Neuronal stem cell (in vitro differentiated cells): ENCODE measurements at regions not wholly inside any gene's neighbourhood (a gene's known extent, or its start where the extent isn't known, plus 50 kb on each side); places are given as distances from the start of the nearest gene placed in this dataset.

Experiments
- DNase-seq: peaks from one replicate; pipeline ENCODE4 v3.0.0-alpha.2; 2013; ENCODE audit warnings: low spot score
- H2AFZ ChIP-seq: one replicate; pipeline ENCODE4 v1.6.1; 2013; ENCODE audit warnings: mild to moderate bottlenecking, low read length, inconsistent platforms
- H2AK5ac ChIP-seq: 2 replicates; pipeline ENCODE4 v1.6.1; 2013; ENCODE audit warnings: low read depth, mild to moderate bottlenecking, inconsistent platforms, low read length, moderate library complexity, mixed read lengths
- H2BK120ac ChIP-seq: 2 replicates; pipeline ENCODE4 v1.6.1; 2013; ENCODE audit warnings: low read depth, mild to moderate bottlenecking, inconsistent platforms, low read length, moderate library complexity, mixed read lengths
- H2BK12ac ChIP-seq: one replicate; pipeline ENCODE4 v1.6.1; 2013; ENCODE audit warnings: low read length, inconsistent platforms
- H2BK15ac ChIP-seq: 2 replicates; pipeline ENCODE4 v1.6.1; 2013; ENCODE audit warnings: mild to moderate bottlenecking, low read length, inconsistent platforms, mixed read lengths
- H2BK5ac ChIP-seq: one replicate; pipeline ENCODE4 v1.6.1; 2013; ENCODE audit warnings: inconsistent platforms, mild to moderate bottlenecking, low read length, moderate library complexity
- H3K14ac ChIP-seq: one replicate; pipeline ENCODE4 v1.6.1; 2013; ENCODE audit warnings: low read length, inconsistent platforms
- H3K18ac ChIP-seq: 2 replicates; pipeline ENCODE4 v1.6.1; 2013; ENCODE audit warnings: low read length, inconsistent platforms
- H3K23ac ChIP-seq: 2 replicates; pipeline ENCODE4 v1.6.1; 2013; ENCODE audit warnings: low read depth, mild to moderate bottlenecking, mixed read lengths, low read length, inconsistent platforms; ENCODE audit not compliant: poor library complexity
- H3K27ac ChIP-seq: replicated peaks from 3 replicates; pipeline ENCODE4 v1.5.1; 2013; ENCODE audit warnings: low read length, inconsistent platforms
- H3K27me3 ChIP-seq, 3 experiments: 2 replicates each; pipeline ENCODE4 v1.6.1; 2013; ENCODE audit warnings: low read length in 3 of 3, mild to moderate bottlenecking in 2 of 3, inconsistent platforms in 1 of 3, low read depth in 1 of 3, mixed read lengths in 1 of 3, moderate library complexity in 1 of 3; ENCODE audit not compliant: control insufficient read depth in 3 of 3, insufficient read depth in 3 of 3
- H3K36me3 ChIP-seq, 2 donors: replicated peaks in 1 of 2; 2 replicates each; pipeline ENCODE4 v1.6.1; 2013; ENCODE audit warnings: low read length in 2 of 2; ENCODE audit not compliant: control insufficient read depth in 2 of 2, insufficient read depth in 2 of 2
- H3K4ac ChIP-seq: 2 replicates; pipeline ENCODE4 v1.6.1; 2013; ENCODE audit warnings: inconsistent platforms, mild to moderate bottlenecking, low read length, moderate library complexity
- H3K4me1 ChIP-seq, 2 donors: 1 replicate in 1 of 2; 2 replicates in 1 of 2; pipeline ENCODE4 v1.6.1; 2013; ENCODE audit warnings: low read length in 2 of 2, low read depth in 1 of 2; ENCODE audit not compliant: control insufficient read depth in 2 of 2, insufficient read depth in 1 of 2
- H3K4me2 ChIP-seq: one replicate; pipeline ENCODE4 v1.6.1; 2013; ENCODE audit warnings: mild to moderate bottlenecking, low read length, inconsistent platforms; ENCODE audit not compliant: insufficient read depth, poor library complexity, severe bottlenecking
- H3K4me3 ChIP-seq, 2 donors: 2 replicates each; pipeline ENCODE4 v1.5.1; 2013; ENCODE audit warnings: low read length in 2 of 2, mild to moderate bottlenecking in 2 of 2, inconsistent platforms in 1 of 2, moderate library complexity in 1 of 2
- H3K79me1 ChIP-seq: one replicate; pipeline ENCODE4 v1.6.1; 2013; ENCODE audit warnings: low read depth, mild to moderate bottlenecking, inconsistent platforms, low read length, moderate library complexity
- H3K9ac ChIP-seq: one replicate; pipeline ENCODE4 v1.6.1; 2013; ENCODE audit warnings: mild to moderate bottlenecking, low read depth, low read length, inconsistent platforms; ENCODE audit not compliant: poor library complexity
- H3K9me3 ChIP-seq, 2 donors: replicated peaks in 1 of 2; 2 replicates each; pipeline versions ENCODE3 to v1.6.1; 2013; ENCODE audit warnings: low read length in 2 of 2, mild to moderate bottlenecking in 2 of 2, inconsistent platforms in 1 of 2, low read depth in 1 of 2, mixed read lengths in 1 of 2, moderate library complexity in 1 of 2; ENCODE audit not compliant: control insufficient read depth in 2 of 2, insufficient read depth in 1 of 2
- H4K8ac ChIP-seq: one replicate; pipeline ENCODE4 v1.6.1; 2013; ENCODE audit warnings: low read depth, mild to moderate bottlenecking, inconsistent platforms, low read length, moderate library complexity
- H4K91ac ChIP-seq: one replicate; pipeline ENCODE4 v1.6.1; 2013; ENCODE audit warnings: low read length, low read depth, mild to moderate bottlenecking, inconsistent platforms; ENCODE audit not compliant: poor library complexity
- WGBS, 2 donors: extraction: QIAGEN DNeasy Blood & Tissue Kit; methylation state at CpG; one replicate each; pipeline ENCODE4 v1.1.7; 2013; ENCODE audit warnings: missing lambda C conversion rate in 2 of 2, mixed read lengths in 1 of 2; ENCODE audit not compliant: insufficient read length in 2 of 2, insufficient replicate concordance in 1 of 2; ENCODE audit errors: extremely low coverage in 2 of 2; 5-methylcytosine and 5-hydroxymethylcytosine counted together

DNA sequence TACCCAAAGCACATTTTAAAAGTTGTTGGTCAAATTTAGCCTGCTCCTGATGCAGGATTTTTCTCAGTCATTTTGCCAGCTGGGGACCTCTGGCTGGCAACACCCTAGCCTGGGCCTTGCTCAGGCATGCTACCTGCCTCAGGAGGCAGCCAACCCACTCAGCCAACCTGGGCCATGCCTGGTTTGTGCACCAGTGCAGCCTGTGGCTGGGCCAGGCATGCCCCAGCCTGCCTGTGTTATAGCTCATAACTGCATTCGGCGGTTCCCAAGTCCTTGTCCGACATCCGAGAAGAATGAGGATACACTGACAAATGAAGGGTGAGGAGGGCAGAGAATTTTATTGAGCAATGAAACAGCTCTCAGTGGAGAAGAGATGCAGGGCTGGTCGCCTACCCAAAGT, 608.0 kb downstream of the SUCLG1 start:
- Histone ChIP-seq H2AK5ac (no peak overlapping the region), H3K9ac (no peak overlapping the region), H3K4me2 (no peak overlapping the region), H2BK5ac (no peak overlapping the region), H4K91ac (no peak overlapping the region), H3K18ac (no peak overlapping the region), H3K23ac (no peak overlapping the region), H2BK120ac (no peak overlapping the region), H3K9me3 (no peaks in the 10 kb centered on the region), H2BK15ac (no peak overlapping the region), H3K79me1 (no peaks in the 10 kb centered on the region), H3K4me1 (no peaks in the 10 kb centered on the region), H3K4me3 (no peak overlapping the region), H3K14ac (no peak overlapping the region), H3K36me3 (no peaks in the 10 kb centered on the region), H3K4ac (no peak overlapping the region), H3K27me3 (no peaks in the 10 kb centered on the region), H4K8ac (no peak overlapping the region), H2BK12ac (no peak overlapping the region), H2AFZ (no peak overlapping the region), H3K27ac (no peak overlapping the region)
- no CpG with 5 or more reads among the region's 5 CpGs for WGBS, 2 donors
- DNase-seq: no peak

DNA sequence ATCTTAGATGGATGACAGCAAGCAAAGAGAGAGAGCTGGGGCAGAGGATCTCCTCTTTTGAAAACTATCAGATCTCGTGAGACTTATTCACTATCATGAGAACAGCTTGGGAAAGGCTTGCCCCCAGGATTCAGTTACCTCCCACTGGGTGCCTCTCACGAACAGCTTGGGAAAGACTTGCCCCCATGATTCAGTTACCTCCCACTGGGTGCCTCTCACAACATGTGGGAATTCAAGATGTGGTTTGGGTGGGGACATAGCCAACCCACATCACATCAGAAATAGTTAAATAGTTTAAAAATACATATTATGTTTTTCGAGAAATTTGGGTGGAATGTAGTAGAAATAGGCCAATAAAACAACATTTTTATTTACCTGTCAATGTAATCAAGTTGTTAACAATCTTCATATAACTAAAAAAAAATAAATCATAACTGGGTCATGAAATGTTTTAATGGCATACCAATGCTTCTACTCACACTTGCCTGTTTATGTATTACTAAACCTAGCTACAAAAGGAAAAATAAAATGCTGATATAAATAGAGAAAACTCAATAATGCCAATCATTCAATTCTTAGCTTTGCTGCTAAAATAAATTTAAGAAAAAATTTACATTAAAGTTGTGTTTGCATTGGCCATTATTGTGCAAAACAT, 608.9 kb downstream of the SUCLG1 start:
- H3K27me3 ChIP-seq: no peaks in the 10 kb centered on the region
- H2BK15ac ChIP-seq: no peak overlapping the region
- WGBS, 2 donors: no CpG with 5 or more reads among the region's 3 CpGs

DNA sequence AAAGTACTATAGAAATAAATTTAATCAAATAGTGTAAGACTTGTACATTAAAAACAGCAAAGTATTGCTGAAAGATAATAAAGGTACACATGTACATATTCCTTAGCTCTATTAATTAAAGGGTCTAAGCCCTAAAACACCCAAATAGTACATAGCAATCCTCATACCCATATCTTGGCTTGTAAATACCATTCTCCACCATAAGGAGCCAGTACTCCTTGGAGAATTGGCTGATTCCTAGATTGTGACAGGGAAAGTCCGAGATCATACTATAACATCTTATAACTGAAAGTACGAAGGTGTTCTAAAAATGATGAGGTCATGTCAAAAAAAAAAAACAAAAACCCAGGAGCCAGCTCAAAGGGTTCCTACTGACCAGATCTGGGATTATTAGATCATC, 614.6 kb downstream of the SUCLG1 start:
- Histone ChIP-seq H3K4me2 (no peak overlapping the region), H3K9me3 (no peaks in the 10 kb centered on the region), H3K79me1 (no peaks in the 10 kb centered on the region), H3K9ac (no peak overlapping the region), H3K18ac (no peak overlapping the region), H4K91ac (no peak overlapping the region), H3K27ac (no peak overlapping the region), H3K4me1 (no peaks in the 10 kb centered on the region), H3K36me3 (no peaks in the 10 kb centered on the region), H2BK120ac (no peak overlapping the region), H2AK5ac (no peak overlapping the region), H3K14ac (no peak overlapping the region), H4K8ac (no peak overlapping the region), H2AFZ (no peak overlapping the region), H3K23ac (no peak overlapping the region), H2BK12ac (no peak overlapping the region), H3K4me3 (no peak overlapping the region), H2BK15ac (no peak overlapping the region), H3K4ac (no peak overlapping the region), H3K27me3 (no peaks in the 10 kb centered on the region), H2BK5ac (no peak overlapping the region)
- DNase-seq: no peak
- WGBS, 2 donors: no CpG with 5 or more reads among the region's 2 CpGs

More for the DNA sequence above, 608.9 kb downstream of the SUCLG1 start:
- H3K9me3 ChIP-seq: no peaks in the 10 kb centered on the region
- no peak overlapping the region for H4K91ac ChIP-seq
- DNase-seq: no peak
- H3K36me3 ChIP-seq: no peaks in the 10 kb centered on the region
- no peak overlapping the region for H2AFZ ChIP-seq
- H4K8ac ChIP-seq: no peak overlapping the region
- H3K14ac ChIP-seq: no peak overlapping the region
- H2AK5ac ChIP-seq: no peak overlapping the region
- H3K27ac ChIP-seq: no peak overlapping the region
- no peak overlapping the region for H2BK5ac ChIP-seq
- no peak overlapping the region for H3K23ac ChIP-seq
- H3K4me2 ChIP-seq: no peak overlapping the region
- H2BK12ac ChIP-seq: no peak overlapping the region
- no peaks in the 10 kb centered on the region for H3K79me1 ChIP-seq
- H3K18ac ChIP-seq: no peak overlapping the region
- no peak overlapping the region for H3K4me3 ChIP-seq
- no peak overlapping the region for H3K9ac ChIP-seq
- H3K4ac ChIP-seq: no peak overlapping the region
- no peaks in the 10 kb centered on the region for H3K4me1 ChIP-seq
- no peak overlapping the region for H2BK120ac ChIP-seq

DNA sequence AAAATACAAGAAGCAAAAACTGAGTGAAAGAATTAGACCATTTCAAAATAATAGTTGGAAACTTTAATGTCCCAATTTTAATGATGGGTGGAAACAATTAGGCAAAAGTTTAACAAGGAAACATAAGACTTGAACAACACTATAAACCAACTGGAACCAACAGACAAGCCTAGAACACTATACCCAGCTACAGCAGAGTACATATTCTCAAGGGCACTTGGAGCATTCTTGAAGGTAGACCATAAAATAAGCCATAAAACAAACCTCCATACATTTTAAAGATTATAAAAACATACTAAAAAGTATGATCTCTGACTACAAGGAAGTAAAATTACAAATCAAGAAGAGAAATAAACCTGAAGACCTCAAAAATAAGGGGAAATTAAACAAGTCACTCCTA, 616.7 kb downstream of the SUCLG1 start:
- H2BK12ac ChIP-seq: no peak overlapping the region
- H3K14ac ChIP-seq: no peak overlapping the region
- no peaks in the 10 kb centered on the region for H3K36me3 ChIP-seq
- no peak overlapping the region for H2BK15ac ChIP-seq
- no peak overlapping the region for H3K18ac ChIP-seq
- no peak overlapping the region for H3K4ac ChIP-seq
- no peak overlapping the region for H4K8ac ChIP-seq
- no peak overlapping the region for H3K23ac ChIP-seq
- H3K4me3 ChIP-seq: no peak overlapping the region
- H2AK5ac ChIP-seq: no peak overlapping the region
- H3K9me3 ChIP-seq: no peaks in the 10 kb centered on the region
- H3K9ac ChIP-seq: no peak overlapping the region
- no peaks in the 10 kb centered on the region for H3K79me1 ChIP-seq
- H2BK5ac ChIP-seq: no peak overlapping the region
- H3K4me2 ChIP-seq: no peak overlapping the region
- H3K27ac ChIP-seq: no peak overlapping the region
- H3K27me3 ChIP-seq: no peaks in the 10 kb centered on the region
- no peaks in the 10 kb centered on the region for H3K4me1 ChIP-seq
- no peak for DNase-seq
- no peak overlapping the region for H2AFZ ChIP-seq
- H2BK120ac ChIP-seq: no peak overlapping the region
- no peak overlapping the region for H4K91ac ChIP-seq
